ENCODE measurements at regions not wholly inside any gene's neighbourhood (a gene's known extent, or its start where the extent isn't known, plus 50 kb on each side); places are given as distances from the start of the nearest gene placed in this dataset.

GRCh38 chr1:38680801-38681510 is 178.6 kb downstream of the RRAGC start:
- no peak for DNase-seq
- no peaks in the 10 kb centered on the region for H3K9me3 Mint-ChIP-seq
- H3K4me1 Mint-ChIP-seq (ENCODE audit: low read depth), result no peaks in the 10 kb centered on the region
- no peaks in the 10 kb centered on the region for H3K36me3 Mint-ChIP-seq (ENCODE audit: low read depth)
- no peak overlapping the region for H3K27ac Mint-ChIP-seq
- peaks cover 25% of the 10 kb centered on the region for H3K27me3 Mint-ChIP-seq
- H3K4me3 Mint-ChIP-seq, result no peak overlapping the region

- Mint-ChIP-seq H3K9me3 (no peaks in the 10 kb centered on the region), H3K4me1 (ENCODE audit: low read depth) (no peaks in the 10 kb centered on the region), H3K36me3 (ENCODE audit: low read depth) (no peaks in the 10 kb centered on the region), H3K4me3 (no peak overlapping the region), H3K27me3 (peaks cover 7% of the 10 kb centered on the region), H3K27ac (no peak overlapping the region)
- DNase-seq, result no peak
Measured at GRCh38 chr1:38677756-38678155, 181.8 kb downstream of the RRAGC start.

- Mint-ChIP-seq H3K36me3 (ENCODE audit: low read depth) (no peaks in the 10 kb centered on the region), H3K27ac (no peak overlapping the region), H3K4me1 (ENCODE audit: low read depth) (no peaks in the 10 kb centered on the region), H3K4me3 (no peak overlapping the region), H3K9me3 (no peaks in the 10 kb centered on the region), H3K27me3 (peaks cover 5% of the 10 kb centered on the region)
- DNase-seq, result no peak
Measured at GRCh38 chr1:38677311-38677710, 182.3 kb downstream of the RRAGC start.

- Mint-ChIP-seq H3K27me3 (peaks cover 33% of the 10 kb centered on the region), H3K4me3 (no peak overlapping the region), H3K9me3 (no peaks in the 10 kb centered on the region), H3K27ac (no peak overlapping the region), H3K36me3 (ENCODE audit: low read depth) (no peaks in the 10 kb centered on the region), H3K4me1 (ENCODE audit: low read depth) (no peaks in the 10 kb centered on the region)
- DNase-seq, result no peak
Measured at GRCh38 chr1:38672692-38673091, 186.9 kb downstream of the RRAGC start.

GRCh38 chr1:38671221-38671620 is 188.4 kb downstream of the RRAGC start:
- peaks cover 39% of the 10 kb centered on the region for H3K27me3 Mint-ChIP-seq
- no peaks in the 10 kb centered on the region for H3K4me1 Mint-ChIP-seq (ENCODE audit: low read depth)

GRCh38 chr1:38670544-38671122 is 188.9 kb downstream of the RRAGC start:
- Mint-ChIP-seq H3K4me1 (ENCODE audit: low read depth) (no peaks in the 10 kb centered on the region), H3K27ac (no peak overlapping the region), H3K27me3 (peaks cover 43% of the 10 kb centered on the region), H3K4me3 (no peak overlapping the region), H3K36me3 (ENCODE audit: low read depth) (no peaks in the 10 kb centered on the region), H3K9me3 (peaks cover 4% of the 10 kb centered on the region)
- no peak for DNase-seq

More at GRCh38 chr1:38671221-38671620, 188.4 kb downstream of the RRAGC start:
- Mint-ChIP-seq H3K4me3 (no peak overlapping the region), H3K9me3 (no peaks in the 10 kb centered on the region), H3K36me3 (ENCODE audit: low read depth) (no peaks in the 10 kb centered on the region), H3K27ac (no peak overlapping the region)
- no peak for DNase-seq

- H3K4me1 Mint-ChIP-seq (ENCODE audit: low read depth), result no peaks in the 10 kb centered on the region
- no peak overlapping the region for H3K4me3 Mint-ChIP-seq
- DNase-seq, result no peak
- H3K36me3 Mint-ChIP-seq (ENCODE audit: low read depth), result no peaks in the 10 kb centered on the region
- no peak overlapping the region for H3K27ac Mint-ChIP-seq
- peaks cover 64% of the 10 kb centered on the region for H3K27me3 Mint-ChIP-seq
- peaks cover 9% of the 10 kb centered on the region for H3K9me3 Mint-ChIP-seq
Measured at GRCh38 chr1:38667626-38668025, 191.9 kb downstream of the RRAGC start.

- H3K27ac Mint-ChIP-seq, result no peak overlapping the region
- no peaks in the 10 kb centered on the region for H3K4me1 Mint-ChIP-seq (ENCODE audit: low read depth)
- peaks cover 12% of the 10 kb centered on the region for H3K9me3 Mint-ChIP-seq
- no peak for DNase-seq
- H3K27me3 Mint-ChIP-seq, result peaks cover 51% of the 10 kb centered on the region
- no peak overlapping the region for H3K4me3 Mint-ChIP-seq
- no peaks in the 10 kb centered on the region for H3K36me3 Mint-ChIP-seq (ENCODE audit: low read depth)
Measured at GRCh38 chr1:38662126-38662525, 197.4 kb downstream of the RRAGC start.

GRCh38 chr1:38658883-38659282 is 200.7 kb downstream of the RRAGC start:
- Mint-ChIP-seq H3K4me1 (ENCODE audit: low read depth) (no peaks in the 10 kb centered on the region), H3K4me3 (no peak overlapping the region), H3K36me3 (ENCODE audit: low read depth) (no peaks in the 10 kb centered on the region), H3K9me3 (peaks cover 3% of the 10 kb centered on the region), H3K27me3 (peaks cover 48% of the 10 kb centered on the region), H3K27ac (no peak overlapping the region)
- DNase-seq, result no peak

- Mint-ChIP-seq H3K9me3 (peaks cover 3% of the 10 kb centered on the region), H3K27ac (no peak overlapping the region), H3K27me3 (peaks cover 40% of the 10 kb centered on the region), H3K4me3 (no peak overlapping the region), H3K36me3 (ENCODE audit: low read depth) (no peaks in the 10 kb centered on the region), H3K4me1 (ENCODE audit: low read depth) (no peaks in the 10 kb centered on the region)
- no peak for DNase-seq
Measured at GRCh38 chr1:38657873-38658272, 201.7 kb downstream of the RRAGC start.

- Mint-ChIP-seq H3K4me1 (ENCODE audit: low read depth) (no peaks in the 10 kb centered on the region), H3K36me3 (ENCODE audit: low read depth) (no peaks in the 10 kb centered on the region), H3K4me3 (no peak overlapping the region), H3K27ac (no peak overlapping the region), H3K27me3 (peaks cover 39% of the 10 kb centered on the region), H3K9me3 (peaks cover 3% of the 10 kb centered on the region)
- no peak for DNase-seq
Measured at GRCh38 chr1:38657207-38657840, 202.2 kb downstream of the RRAGC start.

GRCh38 chr1:38656726-38657125 is 202.8 kb downstream of the RRAGC start:
- peaks cover 34% of the 10 kb centered on the region for H3K27me3 Mint-ChIP-seq
- H3K36me3 Mint-ChIP-seq (ENCODE audit: low read depth), result no peaks in the 10 kb centered on the region
- no peaks in the 10 kb centered on the region for H3K4me1 Mint-ChIP-seq (ENCODE audit: low read depth)
- DNase-seq, result no peak
- H3K9me3 Mint-ChIP-seq, result peaks cover 3% of the 10 kb centered on the region
- no peak overlapping the region for H3K27ac Mint-ChIP-seq
- no peak overlapping the region for H3K4me3 Mint-ChIP-seq

- Mint-ChIP-seq H3K4me1 (ENCODE audit: low read depth) (no peaks in the 10 kb centered on the region), H3K9me3 (no peaks in the 10 kb centered on the region), H3K36me3 (ENCODE audit: low read depth) (no peaks in the 10 kb centered on the region), H3K27ac (no peak overlapping the region), H3K27me3 (peaks cover 23% of the 10 kb centered on the region), H3K4me3 (no peak overlapping the region)
- DNase-seq, result no peak
Measured at GRCh38 chr1:38652217-38652616, 207.4 kb downstream of the RRAGC start.

GRCh38 chr1:38651669-38652068 is 207.9 kb downstream of the RRAGC start:
- Mint-ChIP-seq H3K27me3 (peaks cover 21% of the 10 kb centered on the region), H3K27ac (no peak overlapping the region), H3K4me3 (no peak overlapping the region), H3K4me1 (ENCODE audit: low read depth) (no peaks in the 10 kb centered on the region), H3K9me3 (no peaks in the 10 kb centered on the region), H3K36me3 (ENCODE audit: low read depth) (no peaks in the 10 kb centered on the region)
- DNase-seq, result no peak

GRCh38 chr1:38648417-38648816 is 211.2 kb downstream of the RRAGC start:
- DNase-seq, result no peak
- no peaks in the 10 kb centered on the region for H3K4me1 Mint-ChIP-seq (ENCODE audit: low read depth)
- H3K27me3 Mint-ChIP-seq, result peaks cover 9% of the 10 kb centered on the region
- H3K36me3 Mint-ChIP-seq (ENCODE audit: low read depth), result no peaks in the 10 kb centered on the region
- no peak overlapping the region for H3K4me3 Mint-ChIP-seq
- no peak overlapping the region for H3K27ac Mint-ChIP-seq
- H3K9me3 Mint-ChIP-seq, result no peaks in the 10 kb centered on the region

Measured in activated T-cell treated with anti-CD3 and anti-CD28 coated beads, Interleukin-2, amount 50 U/mL, for 24 hours (primary cell).